ENCODE measurements at regions not wholly inside any gene's neighbourhood (a gene's known extent, or its start where the extent isn't known, plus 50 kb on each side); places are given as distances from the start of the nearest gene placed in this dataset.
"Not testable (repeated sequence)": the region's sequence is repeated elsewhere in the genome, so short reads cannot be mapped to it uniquely, and the experiment has no call there.

GRCh38 chr7:13009517-13009916, 322.1 kb downstream of the ARL4A start:
- DNase-seq: no peak

GRCh38 chr7:13014011-13014410, 326.6 kb downstream of the ARL4A start:
- DNase-seq: no peak

- DNase-seq: no peak
These were observed 328.7 kb downstream of the ARL4A start for GRCh38 chr7:13016036-13016581.

GRCh38 chr7:13016592-13017332, 329.3 kb downstream of the ARL4A start:
- DNase-seq: no peak

- no peak for DNase-seq
These were observed 330.0 kb downstream of the ARL4A start for GRCh38 chr7:13017333-13017857.

- DNase-seq: no peak
These were observed 330.4 kb downstream of the ARL4A start for GRCh38 chr7:13017881-13018280.

- no peak for DNase-seq
These were observed 334.3 kb downstream of the ARL4A start for GRCh38 chr7:13021566-13022300.

GRCh38 chr7:13024121-13024674, 336.8 kb downstream of the ARL4A start:
- no peak for DNase-seq

- DNase-seq: not testable (repeated sequence)
These were observed 337.6 kb downstream of the ARL4A start for GRCh38 chr7:13025043-13025442.

- DNase-seq: no peak
These were observed 339.9 kb downstream of the ARL4A start for GRCh38 chr7:13027321-13027720.

GRCh38 chr7:13028036-13028824, 340.8 kb downstream of the ARL4A start:
- DNase-seq: no peak

GRCh38 chr7:13028825-13029099, 341.3 kb downstream of the ARL4A start:
- no peak for DNase-seq

- DNase-seq: no peak
These were observed 344.0 kb downstream of the ARL4A start for GRCh38 chr7:13031468-13031867.

GRCh38 chr7:13032084-13032483, 344.7 kb downstream of the ARL4A start:
- DNase-seq: no peak

- DNase-seq: no peak
These were observed 345.1 kb downstream of the ARL4A start for GRCh38 chr7:13032576-13032975.

- no peak for DNase-seq
These were observed 347.3 kb downstream of the ARL4A start for GRCh38 chr7:13034693-13035092.

- peak in 1 of 2 donors; percentile 5 for DNase-seq
These were observed 347.8 kb downstream of the ARL4A start for GRCh38 chr7:13035233-13035632.

- peak in 1 of 2 donors; percentile 53 for DNase-seq
These were observed 348.9 kb downstream of the ARL4A start for GRCh38 chr7:13036256-13036780.

GRCh38 chr7:13037216-13037615, 349.8 kb downstream of the ARL4A start:
- no peak for DNase-seq

- DNase-seq: no peak
These were observed 354.0 kb downstream of the ARL4A start for GRCh38 chr7:13041368-13041988.

GRCh38 chr7:13042605-13043236, 355.3 kb downstream of the ARL4A start:
- DNase-seq: no peak

GRCh38 chr7:13044309-13044708, 356.9 kb downstream of the ARL4A start:
- no peak for DNase-seq

All from inflammatory macrophage treated with lipopolysaccharide for 1 hour (primary cell).